ENCODE measurements at regions not wholly inside any gene's neighbourhood (a gene's known extent, or its start where the extent isn't known, plus 50 kb on each side); places are given as distances from the start of the nearest gene placed in this dataset.
A peak's percentile ranks its signal among the peaks of the same experiment; 100 is the strongest.

- no peak overlapping the region for H3K9ac ChIP-seq (ENCODE audit: insufficient read length)
- DNase-seq (ENCODE audit: low read depth, low spot score): no peak
- H3K36me3 ChIP-seq (ENCODE audit: insufficient read depth, low read length): no peaks in the 10 kb centered on the region
- no peak for TF ChIP-seq POLR2AphosphoS5 (IDR thresholded peaks at IDR 0.05; ENCODE audit: borderline replicate concordance, low read depth, low read length)
- TF ChIP-seq FOXP2 (optimal IDR thresholded peaks at IDR 0.05; ENCODE audit: control extremely low read depth, extremely low read length, insufficient read depth): no peak
- TF ChIP-seq EZH2 (IDR thresholded peaks at IDR 0.05): no peak
- no peaks in the 10 kb centered on the region for H3K9me3 ChIP-seq (ENCODE audit: low read depth, low read length)
- H3K27ac ChIP-seq: no peak overlapping the region
- H3K4me3 ChIP-seq: no peak overlapping the region
These were observed 182.1 kb downstream of the MRPL39 start for GRCh38 chr21:25425156-25425555.

- no peaks in the 10 kb centered on the region for H3K36me3 ChIP-seq (ENCODE audit: insufficient read depth, low read length)
- TF ChIP-seq FOXP2 (optimal IDR thresholded peaks at IDR 0.05; ENCODE audit: control extremely low read depth, extremely low read length, insufficient read depth): no peak
- no peak overlapping the region for H3K4me3 ChIP-seq
- no peak overlapping the region for H3K9ac ChIP-seq (ENCODE audit: insufficient read length)
- no peak overlapping the region for H3K27ac ChIP-seq
- DNase-seq (ENCODE audit: low read depth, low spot score): peak; percentile 16
- H3K9me3 ChIP-seq (ENCODE audit: low read depth, low read length): no peaks in the 10 kb centered on the region
These were observed 182.6 kb downstream of the MRPL39 start for GRCh38 chr21:25424634-25425033.

- TF ChIP-seq FOXP2 (optimal IDR thresholded peaks at IDR 0.05; ENCODE audit: control extremely low read depth, extremely low read length, insufficient read depth): no peak
- no peak for TF ChIP-seq POLR2AphosphoS5 (IDR thresholded peaks at IDR 0.05; ENCODE audit: borderline replicate concordance, low read depth, low read length)
- no peak for TF ChIP-seq EZH2 (IDR thresholded peaks at IDR 0.05)
- Histone ChIP-seq H3K27ac (no peak overlapping the region), H3K4me3 (no peak overlapping the region), H3K9me3 (ENCODE audit: low read depth, low read length) (no peaks in the 10 kb centered on the region), H3K36me3 (ENCODE audit: insufficient read depth, low read length) (no peaks in the 10 kb centered on the region), H3K9ac (ENCODE audit: insufficient read length) (no peak overlapping the region)
- DNase-seq (ENCODE audit: low read depth, low spot score): no peak
These were observed 183.2 kb downstream of the MRPL39 start for GRCh38 chr21:25424048-25424447.

GRCh38 chr21:25422610-25423608 is 184.4 kb downstream of the MRPL39 start:
- no peaks in the 10 kb centered on the region for H3K9me3 ChIP-seq (ENCODE audit: low read depth, low read length)
- H3K4me3 ChIP-seq: no peak overlapping the region
- TF ChIP-seq EZH2 (IDR thresholded peaks at IDR 0.05) (no peak), POLR2AphosphoS5 (IDR thresholded peaks at IDR 0.05; ENCODE audit: borderline replicate concordance, low read depth, low read length) (no peak), FOXP2 (optimal IDR thresholded peaks at IDR 0.05; ENCODE audit: control extremely low read depth, extremely low read length, insufficient read depth) (no peak)
- no peak overlapping the region for H3K27ac ChIP-seq
- H3K9ac ChIP-seq (ENCODE audit: insufficient read length): no peak overlapping the region
- H3K36me3 ChIP-seq (ENCODE audit: insufficient read depth, low read length): no peaks in the 10 kb centered on the region
- no peak for DNase-seq (ENCODE audit: low read depth, low spot score)

GRCh38 chr21:25421321-25422028 is 185.8 kb downstream of the MRPL39 start:
- Histone ChIP-seq H3K4me3 (no peak overlapping the region), H3K9me3 (ENCODE audit: low read depth, low read length) (no peaks in the 10 kb centered on the region), H3K36me3 (ENCODE audit: insufficient read depth, low read length) (no peaks in the 10 kb centered on the region), H3K9ac (ENCODE audit: insufficient read length) (no peak overlapping the region), H3K27ac (no peak overlapping the region)
- DNase-seq (ENCODE audit: low read depth, low spot score): peak; percentile 12
- no peak for TF ChIP-seq POLR2AphosphoS5 (IDR thresholded peaks at IDR 0.05; ENCODE audit: borderline replicate concordance, low read depth, low read length)
- TF ChIP-seq EZH2 (IDR thresholded peaks at IDR 0.05): no peak

GRCh38 chr21:25420831-25421230 is 186.4 kb downstream of the MRPL39 start:
- no peak overlapping the region for H3K9ac ChIP-seq (ENCODE audit: insufficient read length)
- TF ChIP-seq POLR2AphosphoS5 (IDR thresholded peaks at IDR 0.05; ENCODE audit: borderline replicate concordance, low read depth, low read length): no peak
- no peak for TF ChIP-seq FOXP2 (optimal IDR thresholded peaks at IDR 0.05; ENCODE audit: control extremely low read depth, extremely low read length, insufficient read depth)
- no peak for TF ChIP-seq EZH2 (IDR thresholded peaks at IDR 0.05)
- no peak overlapping the region for H3K4me3 ChIP-seq
- no peaks in the 10 kb centered on the region for H3K9me3 ChIP-seq (ENCODE audit: low read depth, low read length)
- DNase-seq (ENCODE audit: low read depth, low spot score): no peak
- no peaks in the 10 kb centered on the region for H3K36me3 ChIP-seq (ENCODE audit: insufficient read depth, low read length)
- H3K27ac ChIP-seq: no peak overlapping the region

- no peak for DNase-seq (ENCODE audit: low read depth, low spot score)
- H3K9ac ChIP-seq (ENCODE audit: insufficient read length): no peak overlapping the region
- H3K27ac ChIP-seq: no peak overlapping the region
- H3K9me3 ChIP-seq (ENCODE audit: low read depth, low read length): no peaks in the 10 kb centered on the region; the same call in 1 of the 2 replicates
- no peaks in the 10 kb centered on the region for H3K36me3 ChIP-seq (ENCODE audit: insufficient read depth, low read length)
- TF ChIP-seq POLR2AphosphoS5 (IDR thresholded peaks at IDR 0.05; ENCODE audit: borderline replicate concordance, low read depth, low read length) (no peak), FOXP2 (optimal IDR thresholded peaks at IDR 0.05; ENCODE audit: control extremely low read depth, extremely low read length, insufficient read depth) (no peak), EZH2 (IDR thresholded peaks at IDR 0.05) (no peak)
- no peak overlapping the region for H3K4me3 ChIP-seq
These were observed 190.6 kb downstream of the MRPL39 start for GRCh38 chr21:25416669-25417068.

GRCh38 chr21:25412100-25412499 is 195.2 kb downstream of the MRPL39 start:
- DNase-seq (ENCODE audit: low read depth, low spot score): no peak
- no peak overlapping the region for H3K27ac ChIP-seq

More at GRCh38 chr21:25412100-25412499, 195.2 kb downstream of the MRPL39 start:
- Histone ChIP-seq H3K9me3 (ENCODE audit: low read depth, low read length) (no peaks in the 10 kb centered on the region; the same call in 1 of the 2 replicates), H3K4me3 (no peak overlapping the region), H3K36me3 (ENCODE audit: insufficient read depth, low read length) (no peaks in the 10 kb centered on the region), H3K9ac (ENCODE audit: insufficient read length) (no peak overlapping the region)
- TF ChIP-seq POLR2AphosphoS5 (IDR thresholded peaks at IDR 0.05; ENCODE audit: borderline replicate concordance, low read depth, low read length): no peak
- no peak for TF ChIP-seq FOXP2 (optimal IDR thresholded peaks at IDR 0.05; ENCODE audit: control extremely low read depth, extremely low read length, insufficient read depth)
- TF ChIP-seq EZH2 (IDR thresholded peaks at IDR 0.05): no peak

Measured in SK-N-MC (cell line).